ENCODE measurements at regions not wholly inside any gene's neighbourhood (a gene's known extent, or its start where the extent isn't known, plus 50 kb on each side); places are given as distances from the start of the nearest gene placed in this dataset.

- Histone ChIP-seq H3K4me1 (ENCODE audit: insufficient read depth, low read length) (no peaks in the 10 kb centered on the region), H3K9ac (ENCODE audit: low read depth, low read length) (no peak overlapping the region), H3K36me3 (ENCODE audit: insufficient read depth, low read length) (no peaks in the 10 kb centered on the region), H3K9me3 (ENCODE audit: control insufficient read depth, insufficient read depth, low read length) (no peaks in the 10 kb centered on the region)
Measured at GRCh38 chr13:40204246-40204645, 462.2 kb downstream of the FOXO1 start.

- Histone ChIP-seq H3K9me3 (ENCODE audit: control insufficient read depth, insufficient read depth, low read length) (no peaks in the 10 kb centered on the region), H3K9ac (ENCODE audit: low read depth, low read length) (no peak overlapping the region), H3K4me1 (ENCODE audit: insufficient read depth, low read length) (no peaks in the 10 kb centered on the region), H3K36me3 (ENCODE audit: insufficient read depth, low read length) (no peaks in the 10 kb centered on the region)
Measured at GRCh38 chr13:40205771-40206240, 460.6 kb downstream of the FOXO1 start.

GRCh38 chr13:40206241-40207000 lies 460.0 kb downstream of the FOXO1 start:
- no peaks in the 10 kb centered on the region for H3K9me3 ChIP-seq (ENCODE audit: control insufficient read depth, insufficient read depth, low read length)
- no peaks in the 10 kb centered on the region for H3K4me1 ChIP-seq (ENCODE audit: insufficient read depth, low read length)
- H3K36me3 ChIP-seq (ENCODE audit: insufficient read depth, low read length), result no peaks in the 10 kb centered on the region
- H3K9ac ChIP-seq (ENCODE audit: low read depth, low read length), result no peak overlapping the region

GRCh38 chr13:40207001-40207478 lies 459.4 kb downstream of the FOXO1 start:
- Histone ChIP-seq H3K9me3 (ENCODE audit: control insufficient read depth, insufficient read depth, low read length) (no peaks in the 10 kb centered on the region), H3K9ac (ENCODE audit: low read depth, low read length) (no peak overlapping the region), H3K36me3 (ENCODE audit: insufficient read depth, low read length) (no peaks in the 10 kb centered on the region), H3K4me1 (ENCODE audit: insufficient read depth, low read length) (no peaks in the 10 kb centered on the region)

GRCh38 chr13:40208517-40208916 lies 457.9 kb downstream of the FOXO1 start:
- Histone ChIP-seq H3K36me3 (ENCODE audit: insufficient read depth, low read length) (no peaks in the 10 kb centered on the region), H3K4me1 (ENCODE audit: insufficient read depth, low read length) (no peaks in the 10 kb centered on the region), H3K9ac (ENCODE audit: low read depth, low read length) (no peak overlapping the region), H3K9me3 (ENCODE audit: control insufficient read depth, insufficient read depth, low read length) (no peaks in the 10 kb centered on the region)

- Histone ChIP-seq H3K9me3 (ENCODE audit: control insufficient read depth, insufficient read depth, low read length) (no peaks in the 10 kb centered on the region), H3K9ac (ENCODE audit: low read depth, low read length) (no peak overlapping the region), H3K36me3 (ENCODE audit: insufficient read depth, low read length) (no peaks in the 10 kb centered on the region), H3K4me1 (ENCODE audit: insufficient read depth, low read length) (no peaks in the 10 kb centered on the region)
Measured at GRCh38 chr13:40210865-40211585, 455.4 kb downstream of the FOXO1 start.

- no peak overlapping the region for H3K9ac ChIP-seq (ENCODE audit: low read depth, low read length)
- no peaks in the 10 kb centered on the region for H3K36me3 ChIP-seq (ENCODE audit: insufficient read depth, low read length)
- H3K9me3 ChIP-seq (ENCODE audit: control insufficient read depth, insufficient read depth, low read length), result no peaks in the 10 kb centered on the region
- H3K4me1 ChIP-seq (ENCODE audit: insufficient read depth, low read length), result no peaks in the 10 kb centered on the region
Measured at GRCh38 chr13:40211586-40211968, 454.9 kb downstream of the FOXO1 start.

GRCh38 chr13:40213779-40214178 lies 452.7 kb downstream of the FOXO1 start:
- Histone ChIP-seq H3K9me3 (ENCODE audit: control insufficient read depth, insufficient read depth, low read length) (no peaks in the 10 kb centered on the region), H3K9ac (ENCODE audit: low read depth, low read length) (no peak overlapping the region), H3K4me1 (ENCODE audit: insufficient read depth, low read length) (no peaks in the 10 kb centered on the region)

GRCh38 chr13:40215311-40215710 lies 451.1 kb downstream of the FOXO1 start:
- no peaks in the 10 kb centered on the region for H3K4me1 ChIP-seq (ENCODE audit: insufficient read depth, low read length)
- H3K9ac ChIP-seq (ENCODE audit: low read depth, low read length), result no peak overlapping the region
- no peaks in the 10 kb centered on the region for H3K36me3 ChIP-seq (ENCODE audit: insufficient read depth, low read length)

More at GRCh38 chr13:40213779-40214178, 452.7 kb downstream of the FOXO1 start:
- no peaks in the 10 kb centered on the region for H3K36me3 ChIP-seq (ENCODE audit: insufficient read depth, low read length)

GRCh38 chr13:40215747-40216146 lies 450.7 kb downstream of the FOXO1 start:
- Histone ChIP-seq H3K36me3 (ENCODE audit: insufficient read depth, low read length) (no peaks in the 10 kb centered on the region), H3K9ac (ENCODE audit: low read depth, low read length) (no peak overlapping the region), H3K4me1 (ENCODE audit: insufficient read depth, low read length) (no peaks in the 10 kb centered on the region), H3K9me3 (ENCODE audit: control insufficient read depth, insufficient read depth, low read length) (no peaks in the 10 kb centered on the region)

More at GRCh38 chr13:40215311-40215710, 451.1 kb downstream of the FOXO1 start:
- no peaks in the 10 kb centered on the region for H3K9me3 ChIP-seq (ENCODE audit: control insufficient read depth, insufficient read depth, low read length)

GRCh38 chr13:40217675-40218074 lies 448.8 kb downstream of the FOXO1 start:
- Histone ChIP-seq H3K9me3 (ENCODE audit: control insufficient read depth, insufficient read depth, low read length) (no peaks in the 10 kb centered on the region), H3K36me3 (ENCODE audit: insufficient read depth, low read length) (no peaks in the 10 kb centered on the region), H3K4me1 (ENCODE audit: insufficient read depth, low read length) (peaks cover 16% of the 10 kb centered on the region; the same call in 1 of the 2 replicates), H3K9ac (ENCODE audit: low read depth, low read length) (no peak overlapping the region)

GRCh38 chr13:40220299-40220935 lies 446.0 kb downstream of the FOXO1 start:
- Histone ChIP-seq H3K36me3 (ENCODE audit: insufficient read depth, low read length) (no peaks in the 10 kb centered on the region), H3K4me1 (ENCODE audit: insufficient read depth, low read length) (peaks cover 16% of the 10 kb centered on the region; the same call in 1 of the 2 replicates), H3K9ac (ENCODE audit: low read depth, low read length) (no peak overlapping the region), H3K9me3 (ENCODE audit: control insufficient read depth, insufficient read depth, low read length) (no peaks in the 10 kb centered on the region)

GRCh38 chr13:40221131-40221459 lies 445.3 kb downstream of the FOXO1 start:
- H3K4me1 ChIP-seq (ENCODE audit: insufficient read depth, low read length), result peaks cover 16% of the 10 kb centered on the region; the same call in 1 of the 2 replicates
- H3K36me3 ChIP-seq (ENCODE audit: insufficient read depth, low read length), result no peaks in the 10 kb centered on the region
- H3K9ac ChIP-seq (ENCODE audit: low read depth, low read length), result no peak overlapping the region
- no peaks in the 10 kb centered on the region for H3K9me3 ChIP-seq (ENCODE audit: control insufficient read depth, insufficient read depth, low read length)

GRCh38 chr13:40221460-40222201 lies 444.8 kb downstream of the FOXO1 start:
- H3K9ac ChIP-seq (ENCODE audit: low read depth, low read length), result no peak overlapping the region
- H3K4me1 ChIP-seq (ENCODE audit: insufficient read depth, low read length), result peaks cover 16% of the 10 kb centered on the region; the same call in 1 of the 2 replicates
- no peaks in the 10 kb centered on the region for H3K9me3 ChIP-seq (ENCODE audit: control insufficient read depth, insufficient read depth, low read length)

More at GRCh38 chr13:40221460-40222201, 444.8 kb downstream of the FOXO1 start:
- no peaks in the 10 kb centered on the region for H3K36me3 ChIP-seq (ENCODE audit: insufficient read depth, low read length)

All from ES-I3 (cell line).